ENCODE measurements at regions not wholly inside any gene's neighbourhood (a gene's known extent, or its start where the extent isn't known, plus 50 kb on each side); places are given as distances from the start of the nearest gene placed in this dataset.
"Not testable (repeated sequence)": the region's sequence is repeated elsewhere in the genome, so short reads cannot be mapped to it uniquely, and the experiment has no call there.

GRCh38 chrX:45619290-45619689 lies 418.6 kb upstream of the DIPK2B start:
- TF ChIP-seq NFE2L2 (conservative IDR thresholded peaks at IDR 0.05; ENCODE audit: low read length) = no peak
- no peak for TF ChIP-seq JUN (IDR thresholded peaks at IDR 0.05)
- TF ChIP-seq ZFP36 (IDR thresholded peaks at IDR 0.05; ENCODE audit: borderline replicate concordance, partially characterized antibody) = no peak
- TF ChIP-seq KDM5A (IDR thresholded peaks at IDR 0.05) = no peak
- no peak for TF ChIP-seq HOXA7 (CRISPR knock-in tag; IDR thresholded peaks at IDR 0.05)
- TF ChIP-seq HDAC2 (IDR thresholded peaks at IDR 0.05) = no peak
- TF ChIP-seq ESRRA (IDR thresholded peaks at IDR 0.05; ENCODE audit: borderline replicate concordance, low read length) = no peak
- TF ChIP-seq BHLHE40 (IDR thresholded peaks at IDR 0.05; ENCODE audit: low read depth, low read length) = no peak
- TF ChIP-seq POLR2A (IDR thresholded peaks at IDR 0.05; ENCODE audit: low read length) = no peak
- TF ChIP-seq MAFK (IDR thresholded peaks at IDR 0.05; ENCODE audit: partially characterized antibody) = no peak
- no peak for TF ChIP-seq E2F6 (IDR thresholded peaks at IDR 0.05; ENCODE audit: borderline replicate concordance, low read depth)
- TF ChIP-seq CHD2 (IDR thresholded peaks at IDR 0.05; ENCODE audit: low read length, partially characterized antibody) = no peak
- TF ChIP-seq RCOR1 (IDR thresholded peaks at IDR 0.05; ENCODE audit: low read depth, low read length) = no peak
- no peak for TF ChIP-seq EP300 (IDR thresholded peaks at IDR 0.05)
- TF ChIP-seq KDM1A (IDR thresholded peaks at IDR 0.05; ENCODE audit: low read depth) = no peak
- TF ChIP-seq EHMT2 (IDR thresholded peaks at IDR 0.05; ENCODE audit: low read depth) = no peak
- TF ChIP-seq REST (IDR thresholded peaks at IDR 0.05) = no peak
- ATAC-seq (no peak), FAIRE-seq (no peak), DNase-seq (ENCODE audit: low read depth in 1 of 2, low spot score in 1 of 2) (no peak)
- WGBS (ENCODE audit: missing lambda C conversion rate) = 23% methylated on average over 2 of the region's 2 CpGs
- CTCF ChIA-PET = interaction anchor here (1.3 kb wide), 1 partner anchor 297 kb away, joined by 4 read pairs; no protein-coding TSS in a partner anchor
- Histone ChIP-seq H3K9me3 (no peaks in the 10 kb centered on the region), H3K4me2 (no peak overlapping the region), H3K4me3 (no peak overlapping the region), H3K4me1 (peaks cover 14% of the 10 kb centered on the region), H3K27ac (no peak overlapping the region)
- POLR2A ChIA-PET = no interaction called here

- DNase-seq (ENCODE audit: low read depth in 1 of 2, low spot score in 1 of 2); H3K9me3 ChIP-seq; ATAC-seq; POLR2A ChIA-PET; CTCF ChIA-PET; H3K4me3 ChIP-seq; H3K4me2 ChIP-seq; H3K27ac ChIP-seq; H3K4me1 ChIP-seq; FAIRE-seq: not testable (repeated sequence)
- 78% methylated on average over 7 of the region's 8 CpGs for WGBS (ENCODE audit: missing lambda C conversion rate)
These were observed 414.9 kb upstream of the DIPK2B start for GRCh38 chrX:45615591-45615990.

- FAIRE-seq (no peak), DNase-seq (ENCODE audit: low read depth in 1 of 2, low spot score in 1 of 2) (no peak), ATAC-seq (no peak)
- no peaks in the 10 kb centered on the region for H3K4me1 ChIP-seq
- CTCF ChIA-PET = no interaction called here
- 65% methylated on average over 2 of the region's 2 CpGs for WGBS (ENCODE audit: missing lambda C conversion rate)
- H3K4me3 ChIP-seq = no peak overlapping the region
- POLR2A ChIA-PET = no interaction called here
- peaks cover 3% of the 10 kb centered on the region; the same call in 1 of the 3 replicates for H3K9me3 ChIP-seq
- no peak overlapping the region for H3K4me2 ChIP-seq
- H3K27ac ChIP-seq = no peak overlapping the region
- TF ChIP-seq CBX8 (IDR thresholded peaks at IDR 0.05) (no peak), CTCF (IDR thresholded peaks at IDR 0.05) (no peak), CHD2 (IDR thresholded peaks at IDR 0.05; ENCODE audit: low read length, partially characterized antibody) (no peak), E2F6 (IDR thresholded peaks at IDR 0.05; ENCODE audit: borderline replicate concordance, low read depth) (no peak), HDAC2 (IDR thresholded peaks at IDR 0.05) (no peak), MAX (IDR thresholded peaks at IDR 0.05) (no peak), POLR2A (IDR thresholded peaks at IDR 0.05; ENCODE audit: low read length) (no peak), HEYL (CRISPR knock-in tag; IDR thresholded peaks at IDR 0.05) (no peak), BCL3 (IDR thresholded peaks at IDR 0.05) (no peak), NR3C1 (IDR thresholded peaks at IDR 0.05) (no peak), SREBF2 (IDR thresholded peaks at IDR 0.05) (no peak), HOXB5 (CRISPR knock-in tag; IDR thresholded peaks at IDR 0.05) (no peak), CBX2 (IDR thresholded peaks at IDR 0.05; ENCODE audit: borderline replicate concordance, low read depth) (no peak), FOSL2 (IDR thresholded peaks at IDR 0.05) (no peak), FOSL2 (CRISPR knock-in tag; IDR thresholded peaks at IDR 0.05) (no peak), BHLHE40 (IDR thresholded peaks at IDR 0.05; ENCODE audit: low read depth, low read length) (no peak), ZSCAN20 (CRISPR knock-in tag; IDR thresholded peaks at IDR 0.05) (no peak), PHF8 (IDR thresholded peaks at IDR 0.05; ENCODE audit: borderline replicate concordance, low read depth) (no peak)
These were observed 414.2 kb upstream of the DIPK2B start for GRCh38 chrX:45614853-45615252.
